GM21423 (cell line): ENCODE measurements at regions not wholly inside any gene's neighbourhood (a gene's known extent, or its start where the extent isn't known, plus 50 kb on each side); places are given as distances from the start of the nearest gene placed in this dataset.

Experiments
- ATAC-seq: cut with Tn5 transposase; IDR thresholded peaks from one replicate; pipeline ENCODE4 v1.9.1; 2021; ENCODE audit warnings: mild to moderate bottlenecking, moderate library complexity; ENCODE audit not compliant: unreplicated experiment

- no peak for ATAC-seq
Measured at GRCh38 chr5:88545338-88545737, 276.7 kb upstream of the TMEM161B start.

GRCh38 chr5:88544671-88545070 lies 276.0 kb upstream of the TMEM161B start:
- ATAC-seq, result no peak

GRCh38 chr5:88544136-88544645 lies 275.5 kb upstream of the TMEM161B start:
- ATAC-seq, result no peak

- no peak for ATAC-seq
Measured at GRCh38 chr5:88542786-88543185, 274.1 kb upstream of the TMEM161B start.

- no peak for ATAC-seq
Measured at GRCh38 chr5:88540471-88541115, 271.9 kb upstream of the TMEM161B start.

GRCh38 chr5:88539693-88540365 lies 271.2 kb upstream of the TMEM161B start:
- ATAC-seq, result no peak

GRCh38 chr5:88539026-88539425 lies 270.4 kb upstream of the TMEM161B start:
- no peak for ATAC-seq

- ATAC-seq, result no peak
Measured at GRCh38 chr5:88536146-88536545, 267.5 kb upstream of the TMEM161B start.

- no peak for ATAC-seq
Measured at GRCh38 chr5:88524941-88525340, 256.3 kb upstream of the TMEM161B start.

- no peak for ATAC-seq
Measured at GRCh38 chr5:88519066-88519465, 250.4 kb upstream of the TMEM161B start.

GRCh38 chr5:88518131-88519016 lies 249.7 kb upstream of the TMEM161B start:
- ATAC-seq, result no peak

GRCh38 chr5:88515881-88516819 lies 247.5 kb upstream of the TMEM161B start:
- no peak for ATAC-seq

- no peak for ATAC-seq
Measured at GRCh38 chr5:88515068-88515467, 246.4 kb upstream of the TMEM161B start.

- no peak for ATAC-seq
Measured at GRCh38 chr5:88509403-88509802, 240.8 kb upstream of the TMEM161B start.

GRCh38 chr5:88507261-88507660 lies 238.6 kb upstream of the TMEM161B start:
- no peak for ATAC-seq

GRCh38 chr5:88503406-88503805 lies 234.8 kb upstream of the TMEM161B start:
- no peak for ATAC-seq

GRCh38 chr5:88503041-88503345 lies 234.3 kb upstream of the TMEM161B start:
- peak; percentile 12 for ATAC-seq

GRCh38 chr5:88502179-88503040 lies 233.8 kb upstream of the TMEM161B start:
- ATAC-seq, result peak; percentile 92

GRCh38 chr5:88495810-88496209 lies 227.2 kb upstream of the TMEM161B start:
- ATAC-seq, result no peak

- ATAC-seq, result no peak
Measured at GRCh38 chr5:88490874-88491273, 222.2 kb upstream of the TMEM161B start.
